Endodermal cell (in vitro differentiated cells): ENCODE measurements at regions not wholly inside any gene's neighbourhood (a gene's known extent, or its start where the extent isn't known, plus 50 kb on each side); places are given as distances from the start of the nearest gene placed in this dataset.

Experiments
- DNase-seq: peaks from one replicate; pipeline ENCODE4 v3.0.0-alpha.2; 2017
- H3K27ac ChIP-seq: 2 replicates; pipeline ENCODE4 v1.5.1; 2013; ENCODE audit warnings: mild to moderate bottlenecking, low read depth, low read length, moderate library complexity
- H3K27me3 ChIP-seq: 2 replicates; pipeline ENCODE4 v1.6.1; 2013; ENCODE audit warnings: mild to moderate bottlenecking, low read length, moderate library complexity; ENCODE audit not compliant: insufficient read depth, control insufficient read depth, poor library complexity, severe bottlenecking
- H3K36me3 ChIP-seq: 2 replicates; pipeline ENCODE4 v1.7.0; 2013; ENCODE audit warnings: mild to moderate bottlenecking, low read length, moderate library complexity; ENCODE audit not compliant: control insufficient read depth, insufficient read depth
- H3K4me1 ChIP-seq: one replicate; pipeline ENCODE4 v1.7.0; 2013; ENCODE audit warnings: low read length; ENCODE audit not compliant: control insufficient read depth, insufficient read depth
- H3K4me3 ChIP-seq: 2 replicates; pipeline ENCODE4 v1.5.1; 2013; ENCODE audit warnings: mild to moderate bottlenecking, low read length, moderate library complexity
- H3K9ac ChIP-seq: 2 replicates; pipeline ENCODE4 v1.6.1; 2013; ENCODE audit warnings: mild to moderate bottlenecking, low read length, moderate library complexity; ENCODE audit not compliant: poor library complexity, severe bottlenecking; ENCODE audit errors: extremely low read depth
- H3K9me3 ChIP-seq: 2 replicates; pipeline ENCODE4 v1.6.1; 2013; ENCODE audit warnings: mild to moderate bottlenecking, low read length, moderate library complexity; ENCODE audit not compliant: control insufficient read depth
- H3K27ac Mint-ChIP-seq: 2 replicates; pipeline ENCODE4 v1.8.0; 2020; ENCODE audit warnings: mixed read lengths
- H3K27me3 Mint-ChIP-seq: 2 replicates; pipeline ENCODE4 v1.8.0; 2021; ENCODE audit warnings: mild to moderate bottlenecking, mixed read lengths; ENCODE audit not compliant: insufficient read depth
- H3K36me3 Mint-ChIP-seq: 2 replicates; pipeline ENCODE4 v1.8.0; 2020; ENCODE audit warnings: low read depth, mixed read lengths
- H3K4me1 Mint-ChIP-seq: 2 replicates; pipeline ENCODE4 v1.8.0; 2020; ENCODE audit warnings: mixed read lengths
- H3K4me3 Mint-ChIP-seq: 2 replicates; pipeline ENCODE4 v1.8.0; 2020; ENCODE audit warnings: mild to moderate bottlenecking, moderate library complexity, mixed read lengths
- H3K9me3 Mint-ChIP-seq: 2 replicates; pipeline ENCODE4 v1.8.0; 2020; ENCODE audit warnings: mild to moderate bottlenecking, mixed read lengths
- WGBS, 2 experiments: methylation state at CpG; one replicate each; pipeline versions ENCODE4 v1.1.5 to v1.1.7; 2013; ENCODE audit warnings: missing lambda C conversion rate in 2 of 2, mixed read lengths in 1 of 2; ENCODE audit not compliant: insufficient coverage in 1 of 2, insufficient read length in 1 of 2; 5-methylcytosine and 5-hydroxymethylcytosine counted together
- TF ChIP-seq, protein P1 (sequence below): fragments of 200-600 bp; sonication (generic); conservative IDR thresholded peaks from 2 replicates; pipeline ENCODE4 v1.5.0; 2021; ENCODE audit warnings: antibody characterized with exemption, mild to moderate bottlenecking

DNA sequence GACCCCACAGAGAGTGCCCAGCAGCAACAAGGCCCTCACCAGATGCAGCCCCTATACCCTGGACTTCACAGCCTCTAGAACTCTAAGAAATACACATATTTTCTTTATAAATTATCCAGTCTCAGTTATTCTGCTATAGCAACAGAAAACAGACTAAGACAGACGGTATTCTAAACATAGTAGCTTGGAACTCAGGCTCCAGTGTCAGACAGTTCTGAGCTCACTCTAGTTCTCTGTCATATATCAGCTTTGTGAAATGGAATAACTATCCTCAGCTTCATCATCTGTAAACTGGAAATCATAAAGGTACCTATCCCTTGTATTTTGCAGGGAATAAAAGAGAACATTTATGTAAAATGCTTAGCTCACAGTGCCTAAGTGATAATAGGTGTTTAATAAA, 127.4 kb downstream of the GLUL start:
- H3K27me3 ChIP-seq = no peaks in the 10 kb centered on the region
- Mint-ChIP-seq H3K36me3 (no peaks in the 10 kb centered on the region), H3K27me3 (no peaks in the 10 kb centered on the region), H3K4me1 (peaks cover 2% of the 10 kb centered on the region), H3K4me3 (no peak overlapping the region), H3K27ac (no peak overlapping the region), H3K9me3 (no peaks in the 10 kb centered on the region)
- no peaks in the 10 kb centered on the region for H3K4me1 ChIP-seq
- no peak for DNase-seq
- H3K27ac ChIP-seq = no peak overlapping the region
- no peaks in the 10 kb centered on the region for H3K9me3 ChIP-seq
- H3K36me3 ChIP-seq = no peaks in the 10 kb centered on the region
- WGBS, 2 experiments = 87 to 100% methylated on average over 1 of the region's 1 CpG
- no peak overlapping the region for H3K4me3 ChIP-seq
- H3K9ac ChIP-seq = no peak overlapping the region
- TF ChIP-seq, protein P1, sequence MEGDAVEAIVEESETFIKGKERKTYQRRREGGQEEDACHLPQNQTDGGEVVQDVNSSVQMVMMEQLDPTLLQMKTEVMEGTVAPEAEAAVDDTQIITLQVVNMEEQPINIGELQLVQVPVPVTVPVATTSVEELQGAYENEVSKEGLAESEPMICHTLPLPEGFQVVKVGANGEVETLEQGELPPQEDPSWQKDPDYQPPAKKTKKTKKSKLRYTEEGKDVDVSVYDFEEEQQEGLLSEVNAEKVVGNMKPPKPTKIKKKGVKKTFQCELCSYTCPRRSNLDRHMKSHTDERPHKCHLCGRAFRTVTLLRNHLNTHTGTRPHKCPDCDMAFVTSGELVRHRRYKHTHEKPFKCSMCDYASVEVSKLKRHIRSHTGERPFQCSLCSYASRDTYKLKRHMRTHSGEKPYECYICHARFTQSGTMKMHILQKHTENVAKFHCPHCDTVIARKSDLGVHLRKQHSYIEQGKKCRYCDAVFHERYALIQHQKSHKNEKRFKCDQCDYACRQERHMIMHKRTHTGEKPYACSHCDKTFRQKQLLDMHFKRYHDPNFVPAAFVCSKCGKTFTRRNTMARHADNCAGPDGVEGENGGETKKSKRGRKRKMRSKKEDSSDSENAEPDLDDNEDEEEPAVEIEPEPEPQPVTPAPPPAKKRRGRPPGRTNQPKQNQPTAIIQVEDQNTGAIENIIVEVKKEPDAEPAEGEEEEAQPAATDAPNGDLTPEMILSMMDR = no peak

GRCh38 chr1:182263706-182264105, 127.9 kb downstream of the GLUL start:
- Mint-ChIP-seq H3K4me1 (peaks cover 1% of the 10 kb centered on the region), H3K36me3 (no peaks in the 10 kb centered on the region), H3K4me3 (no peak overlapping the region), H3K27me3 (no peaks in the 10 kb centered on the region), H3K9me3 (no peaks in the 10 kb centered on the region), H3K27ac (no peak overlapping the region)
- DNase-seq = no peak
- no peaks in the 10 kb centered on the region for H3K4me1 ChIP-seq
- H3K36me3 ChIP-seq = no peaks in the 10 kb centered on the region
- TF ChIP-seq, protein P1 = no peak
- H3K27me3 ChIP-seq = no peaks in the 10 kb centered on the region
- H3K9me3 ChIP-seq = no peaks in the 10 kb centered on the region
- WGBS, 2 experiments = 91% methylated on average over 1 of the region's 1 CpG; no CpG with 5 or more reads in 1 of the 2 experiments
- no peak overlapping the region for H3K27ac ChIP-seq
- no peak overlapping the region for H3K4me3 ChIP-seq
- H3K9ac ChIP-seq = no peak overlapping the region

DNA sequence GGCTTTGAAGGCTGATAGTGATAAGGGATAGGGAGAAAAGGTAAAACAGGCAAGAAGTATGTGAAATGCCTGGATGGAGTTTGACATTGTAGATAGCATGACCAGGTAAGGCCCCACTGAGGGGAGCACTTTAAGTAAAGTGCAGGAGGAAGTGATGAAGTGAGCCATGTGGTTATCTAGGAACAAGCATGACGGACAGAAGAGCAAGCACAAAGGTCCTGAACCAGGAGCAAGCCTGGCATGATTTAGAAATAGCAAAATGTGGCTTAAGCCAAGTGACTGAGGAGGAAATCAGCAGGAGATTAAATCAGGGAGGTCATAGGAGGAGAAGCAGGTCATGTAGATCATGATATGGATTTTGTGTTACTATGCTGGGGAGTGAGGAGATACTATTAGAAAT, 129.2 kb downstream of the GLUL start:
- Histone ChIP-seq H3K36me3 (no peaks in the 10 kb centered on the region), H3K27me3 (no peaks in the 10 kb centered on the region), H3K4me1 (peaks cover 2% of the 10 kb centered on the region), H3K9ac (no peak overlapping the region), H3K27ac (no peak overlapping the region), H3K4me3 (no peak overlapping the region), H3K9me3 (no peaks in the 10 kb centered on the region)
- WGBS, 2 experiments = 90 to 100% methylated on average over 1 of the region's 1 CpG
- Mint-ChIP-seq H3K4me1 (no peaks in the 10 kb centered on the region), H3K36me3 (no peaks in the 10 kb centered on the region), H3K27ac (no peak overlapping the region), H3K27me3 (no peaks in the 10 kb centered on the region), H3K9me3 (no peaks in the 10 kb centered on the region), H3K4me3 (no peak overlapping the region)
- TF ChIP-seq, protein P1 = no peak
- DNase-seq = no peak
